AG09309 (cell line): ENCODE measurements at regions not wholly inside any gene's neighbourhood (a gene's known extent, or its start where the extent isn't known, plus 50 kb on each side); places are given as distances from the start of the nearest gene placed in this dataset.
A peak's percentile ranks its signal among the peaks of the same experiment; 100 is the strongest.

Source experiments
- DNase-seq: peaks from one replicate; pipeline ENCODE4 v3.0.0-alpha.2; 2010; ENCODE audit warnings: low read depth
- H3K4me3 ChIP-seq: 2 replicates; pipeline ENCODE4 v1.5.1; 2011; ENCODE audit warnings: mild to moderate bottlenecking, low read depth, low read length, moderate library complexity; ENCODE audit not compliant: control insufficient read depth
- CTCF ChIP-seq: IDR thresholded peaks from 2 replicates; pipeline ENCODE4 v1.5.1; 2011; ENCODE audit warnings: mild to moderate bottlenecking, low read depth, low read length, inconsistent platforms; ENCODE audit not compliant: insufficient read depth, control insufficient read depth; ENCODE audit errors: missing control alignments

GRCh38 chr2:12116228-12116750 is 369.9 kb downstream of the LPIN1 start:
- no peak for DNase-seq

GRCh38 chr2:12119841-12120240 is 373.4 kb downstream of the LPIN1 start:
- DNase-seq, result peak; percentile 14
- no peak for TF ChIP-seq CTCF
- H3K4me3 ChIP-seq, result no peak overlapping the region

More at GRCh38 chr2:12116228-12116750, 369.9 kb downstream of the LPIN1 start:
- H3K4me3 ChIP-seq, result no peak overlapping the region
- no peak for TF ChIP-seq CTCF

- DNase-seq, result peak; percentile 34
- no peak for TF ChIP-seq CTCF
- H3K4me3 ChIP-seq, result no peak overlapping the region
These were observed 374.1 kb downstream of the LPIN1 start for GRCh38 chr2:12120281-12121150.

- DNase-seq, result no peak
- TF ChIP-seq CTCF, result no peak
- no peak overlapping the region for H3K4me3 ChIP-seq
These were observed 378.4 kb downstream of the LPIN1 start for GRCh38 chr2:12124790-12125189.

GRCh38 chr2:12126318-12126717 is 379.9 kb downstream of the LPIN1 start:
- no peak overlapping the region for H3K4me3 ChIP-seq
- DNase-seq, result no peak
- TF ChIP-seq CTCF, result no peak

- H3K4me3 ChIP-seq, result no peak overlapping the region
- TF ChIP-seq CTCF, result no peak
- DNase-seq, result no peak
These were observed 381.2 kb downstream of the LPIN1 start for GRCh38 chr2:12127638-12128037.

GRCh38 chr2:12131975-12132374 is 385.5 kb downstream of the LPIN1 start:
- TF ChIP-seq CTCF, result no peak
- peak; percentile 10 for DNase-seq
- no peak overlapping the region for H3K4me3 ChIP-seq
